ENCODE measurements at regions not wholly inside any gene's neighbourhood (a gene's known extent, or its start where the extent isn't known, plus 50 kb on each side); places are given as distances from the start of the nearest gene placed in this dataset.
"Not testable (repeated sequence)": the region's sequence is repeated elsewhere in the genome, so short reads cannot be mapped to it uniquely, and the experiment has no call there.

GRCh38 chr10:71084061-71084817 is 128.1 kb upstream of the UNC5B start:
- DNase-seq (ENCODE audit: low read depth) = no peak
- TF ChIP-seq CTCF (conservative IDR thresholded peaks at IDR 0.05; ENCODE audit: low read depth, low read length) = no peak
- no peak overlapping the region for H3K4me3 ChIP-seq (ENCODE audit: low read depth, low read length)

- TF ChIP-seq CTCF (conservative IDR thresholded peaks at IDR 0.05; ENCODE audit: low read depth, low read length) = no peak
- H3K4me3 ChIP-seq (ENCODE audit: low read depth, low read length) = no peak overlapping the region
- DNase-seq (ENCODE audit: low read depth) = no peak
Observed at GRCh38 chr10:71084818-71085126, 127.6 kb upstream of the UNC5B start.

GRCh38 chr10:71085689-71086438 is 126.5 kb upstream of the UNC5B start:
- no peak for TF ChIP-seq CTCF (conservative IDR thresholded peaks at IDR 0.05; ENCODE audit: low read depth, low read length)
- no peak for DNase-seq (ENCODE audit: low read depth)
- no peak overlapping the region for H3K4me3 ChIP-seq (ENCODE audit: low read depth, low read length)

- no peak for TF ChIP-seq CTCF (conservative IDR thresholded peaks at IDR 0.05; ENCODE audit: low read depth, low read length)
- DNase-seq (ENCODE audit: low read depth) = no peak
- H3K4me3 ChIP-seq (ENCODE audit: low read depth, low read length) = no peak overlapping the region
Observed at GRCh38 chr10:71086439-71087080, 125.8 kb upstream of the UNC5B start.

GRCh38 chr10:71087622-71088021 is 124.7 kb upstream of the UNC5B start:
- DNase-seq (ENCODE audit: low read depth) = no peak
- no peak overlapping the region for H3K4me3 ChIP-seq (ENCODE audit: low read depth, low read length)
- no peak for TF ChIP-seq CTCF (conservative IDR thresholded peaks at IDR 0.05; ENCODE audit: low read depth, low read length)

GRCh38 chr10:71088054-71088453 is 124.3 kb upstream of the UNC5B start:
- no peak for TF ChIP-seq CTCF (conservative IDR thresholded peaks at IDR 0.05; ENCODE audit: low read depth, low read length)
- no peak overlapping the region for H3K4me3 ChIP-seq (ENCODE audit: low read depth, low read length)
- no peak for DNase-seq (ENCODE audit: low read depth)

- DNase-seq (ENCODE audit: low read depth); H3K4me3 ChIP-seq (ENCODE audit: low read depth, low read length): not testable (repeated sequence)
Observed at GRCh38 chr10:71088578-71088977, 123.8 kb upstream of the UNC5B start.
